SH-SY5Y (cell line): ENCODE measurements at regions not wholly inside any gene's neighbourhood (a gene's known extent, or its start where the extent isn't known, plus 50 kb on each side); places are given as distances from the start of the nearest gene placed in this dataset.

Source experiments
- GATA2 ChIP-seq: IDR thresholded peaks from 2 replicates; pipeline ENCODE4 v1.6.1; 2011; ENCODE audit warnings: mild to moderate bottlenecking, low read depth, low read length
- GATA3 ChIP-seq: IDR thresholded peaks from 2 replicates; pipeline ENCODE4 v1.6.1; 2011; ENCODE audit warnings: low read depth, mild to moderate bottlenecking, low read length, moderate library complexity

DNA sequence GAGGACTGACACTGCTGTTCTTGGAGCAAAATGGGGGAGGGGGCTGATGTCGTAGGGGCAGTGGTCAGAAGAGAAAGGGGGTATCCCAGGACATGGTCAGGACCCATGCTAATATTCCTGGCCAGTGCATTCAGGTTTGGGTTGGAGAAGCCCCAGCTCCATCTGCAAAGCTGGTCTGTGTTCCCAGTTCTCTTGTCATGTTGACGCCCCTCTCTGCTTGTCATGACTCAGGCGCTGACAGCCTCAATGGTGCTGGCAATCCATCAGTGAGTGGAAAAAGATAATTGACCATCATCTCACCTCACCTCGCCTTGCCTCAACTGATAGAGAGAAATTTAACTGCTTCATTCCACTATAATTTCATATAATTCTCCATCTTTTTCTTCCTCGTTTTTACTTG, 283.1 kb upstream of the CADM1 start:
- no peak for TF ChIP-seq GATA3
- no peak for TF ChIP-seq GATA2

DNA sequence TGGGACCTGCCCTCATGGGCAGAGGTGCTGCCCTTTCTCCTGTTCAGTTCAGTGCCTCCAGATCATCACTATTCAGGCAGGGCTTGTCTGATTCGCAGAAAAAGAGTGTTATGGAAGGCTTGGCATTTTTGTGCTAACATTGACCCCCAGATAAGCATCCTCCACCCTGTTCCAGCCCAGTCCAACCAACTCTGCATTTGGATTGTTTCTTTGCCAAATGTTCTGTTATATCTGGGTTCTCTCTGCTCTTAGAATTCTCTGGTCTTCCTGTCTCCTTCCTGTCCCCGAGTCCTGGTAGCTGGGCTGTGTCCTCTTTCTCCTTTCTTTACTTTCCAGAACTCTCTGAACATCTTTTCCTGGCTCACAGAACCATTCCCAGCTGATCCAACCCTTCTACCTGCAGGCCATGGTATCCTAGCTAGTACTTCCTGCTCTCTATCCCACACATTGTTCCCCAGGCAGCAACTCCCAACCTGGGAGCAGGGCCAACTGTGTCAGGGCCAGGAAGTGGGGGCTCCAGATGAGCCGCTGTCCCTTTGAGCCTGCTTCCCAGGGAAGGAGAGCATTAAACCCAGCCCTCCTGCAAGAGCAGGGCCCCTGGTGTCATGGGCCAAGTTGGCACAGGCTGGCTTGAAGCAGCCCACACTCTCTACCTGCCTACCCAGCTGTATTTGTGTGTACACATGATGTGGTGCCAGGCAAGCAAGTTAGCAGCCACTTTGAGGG, 280.7 kb upstream of the CADM1 start:
- TF ChIP-seq GATA2 (no peak), GATA3 (no peak)

DNA sequence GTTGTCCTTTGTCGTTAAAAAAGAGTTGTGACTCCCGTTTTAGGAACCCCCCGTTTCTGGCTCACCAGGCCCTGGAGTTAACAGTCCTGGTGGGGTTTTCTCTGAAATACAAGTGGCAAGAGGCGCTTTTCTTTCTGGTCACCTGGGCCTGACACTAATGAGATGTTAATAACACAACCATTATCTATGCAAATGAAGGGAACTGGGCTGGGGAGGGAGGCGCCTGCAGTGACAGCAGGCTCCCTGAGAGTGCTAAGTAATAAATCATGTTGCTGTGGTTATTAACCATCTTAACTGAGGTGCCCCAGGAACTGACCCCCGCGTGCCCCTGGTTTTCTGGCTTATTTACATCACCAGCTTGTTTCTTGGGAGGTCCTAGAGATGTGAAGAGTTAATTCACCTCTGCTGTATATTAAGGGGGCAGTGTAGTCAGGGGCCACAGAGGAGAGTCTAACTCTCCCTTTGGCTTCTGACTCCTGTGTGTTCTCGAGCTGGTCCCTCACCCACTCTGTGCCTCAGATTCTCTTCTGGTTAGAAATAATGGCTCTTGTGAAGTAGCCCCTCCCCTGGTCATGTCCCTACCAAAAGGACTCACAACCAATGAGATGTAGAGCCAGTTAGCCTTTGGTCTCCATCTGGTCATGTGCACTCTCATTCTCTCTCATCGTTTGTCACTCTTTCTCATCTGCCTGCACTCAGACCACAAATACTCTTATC, 276.6 kb upstream of the CADM1 start:
- TF ChIP-seq GATA3 (no peak), GATA2 (no peak)

DNA sequence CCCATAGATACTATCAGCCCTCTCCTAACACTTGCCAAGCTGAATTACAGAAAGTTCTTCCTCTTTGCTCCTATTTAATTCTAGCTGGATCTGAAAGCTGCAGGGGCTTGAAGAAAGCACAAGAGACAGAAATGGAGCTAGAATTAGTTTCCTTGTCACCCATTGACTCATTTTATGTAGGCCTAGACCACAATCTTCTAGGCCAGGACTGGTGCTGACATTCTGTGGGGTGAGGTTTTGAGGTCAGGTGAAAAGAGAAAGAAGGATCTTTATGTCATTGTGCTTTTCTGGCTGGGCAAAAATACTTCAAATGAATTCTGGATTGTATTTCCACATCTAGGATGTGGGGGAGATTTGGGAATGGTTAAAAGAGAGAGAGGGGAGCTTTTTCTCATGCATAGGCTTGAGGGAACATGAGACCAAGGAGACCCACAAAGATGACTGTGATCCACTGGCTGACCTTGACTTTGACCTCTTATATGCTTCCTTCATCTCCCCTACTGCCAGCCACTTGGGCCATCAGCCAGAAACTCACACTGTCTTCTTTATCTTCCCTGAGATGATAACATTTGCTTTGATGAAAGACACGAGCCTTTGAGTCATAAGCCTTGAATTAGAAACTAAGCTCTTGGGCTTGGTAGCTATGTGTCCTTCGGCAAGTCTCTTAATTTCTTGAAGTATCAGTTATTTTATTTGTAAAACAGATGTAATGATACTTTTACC, 274.9 kb upstream of the CADM1 start:
- TF ChIP-seq GATA3 (no peak), GATA2 (no peak)

DNA sequence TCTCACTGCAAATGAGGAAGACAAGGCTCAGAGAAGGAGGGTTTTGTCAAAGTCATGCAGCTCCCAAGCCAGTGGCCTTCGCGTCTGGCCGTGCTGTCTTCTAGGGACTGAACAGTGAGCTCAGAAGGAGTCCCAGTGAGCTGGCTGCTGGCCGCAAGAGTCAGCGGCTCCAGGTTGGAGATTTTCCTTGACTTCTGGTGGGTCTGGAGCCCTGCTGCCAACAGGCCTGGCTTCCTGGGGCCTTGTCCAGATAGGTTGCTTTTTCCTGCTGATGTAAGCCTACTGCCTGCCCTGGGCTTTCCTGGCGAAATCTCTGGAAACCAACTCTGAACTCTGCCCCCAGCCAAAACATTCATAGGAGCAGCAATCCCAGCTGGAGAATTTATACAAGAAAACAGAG, 272.7 kb upstream of the CADM1 start:
- TF ChIP-seq GATA3 (no peak), GATA2 (no peak)

DNA sequence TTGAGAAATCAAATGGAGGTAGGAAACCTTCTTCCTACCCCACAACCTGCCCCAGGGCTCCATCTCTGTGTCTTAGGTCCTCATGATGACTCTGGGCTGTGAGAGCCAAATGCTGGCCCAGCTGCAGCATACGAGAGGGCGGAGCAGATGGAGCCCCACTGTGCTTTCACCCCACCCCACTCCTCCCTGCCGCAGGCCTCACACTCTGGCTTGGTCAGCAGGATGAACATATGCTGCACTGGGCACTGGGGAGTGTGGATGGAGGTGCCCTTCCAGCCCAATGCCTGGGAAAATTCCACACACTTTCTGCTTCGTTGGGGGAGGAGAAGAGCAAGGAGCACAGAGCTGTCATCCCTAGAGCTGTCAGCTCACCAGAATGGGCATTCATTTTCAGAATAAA, 271.6 kb upstream of the CADM1 start:
- TF ChIP-seq GATA2 (no peak), GATA3 (no peak)

DNA sequence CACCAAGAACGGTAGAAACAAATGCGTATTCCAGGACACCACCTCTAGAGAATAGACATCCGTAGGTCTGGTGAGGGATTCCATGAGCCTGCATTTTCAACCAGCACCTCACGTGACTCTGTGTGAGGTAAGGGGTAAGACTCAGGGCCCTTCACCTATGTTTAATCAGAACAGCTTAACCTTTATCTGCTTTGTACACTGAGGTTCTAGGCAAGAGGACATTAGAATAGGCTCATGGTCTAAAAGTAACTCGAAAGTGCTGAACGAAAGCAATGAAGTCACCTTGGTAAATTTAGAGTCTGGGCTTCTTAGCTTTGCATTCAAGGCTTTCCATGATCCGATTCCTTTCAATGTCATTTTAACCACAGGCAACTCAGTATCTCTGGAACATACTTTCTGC, 270.5 kb upstream of the CADM1 start:
- no peak for TF ChIP-seq GATA2
- TF ChIP-seq GATA3: no peak

DNA sequence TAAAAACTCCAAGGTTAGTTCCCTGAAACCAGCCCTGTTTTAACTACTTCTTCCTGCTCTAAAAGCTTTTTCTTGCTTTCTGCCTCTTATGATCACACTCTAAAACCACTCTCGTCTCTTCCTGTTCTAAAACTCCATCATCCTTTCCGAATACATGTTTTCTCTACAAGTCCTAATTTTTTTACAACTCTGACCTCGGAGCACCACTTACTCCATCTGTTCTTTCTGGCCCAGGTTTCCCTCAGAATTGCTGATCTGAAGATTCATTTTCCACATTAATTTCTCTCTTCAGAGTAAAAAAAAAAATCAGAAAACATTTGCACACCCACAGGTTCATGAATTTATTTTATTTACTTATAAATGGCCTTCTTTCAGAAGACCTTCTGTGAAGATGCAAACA, 265.7 kb upstream of the CADM1 start:
- no peak for TF ChIP-seq GATA2
- TF ChIP-seq GATA3: no peak

DNA sequence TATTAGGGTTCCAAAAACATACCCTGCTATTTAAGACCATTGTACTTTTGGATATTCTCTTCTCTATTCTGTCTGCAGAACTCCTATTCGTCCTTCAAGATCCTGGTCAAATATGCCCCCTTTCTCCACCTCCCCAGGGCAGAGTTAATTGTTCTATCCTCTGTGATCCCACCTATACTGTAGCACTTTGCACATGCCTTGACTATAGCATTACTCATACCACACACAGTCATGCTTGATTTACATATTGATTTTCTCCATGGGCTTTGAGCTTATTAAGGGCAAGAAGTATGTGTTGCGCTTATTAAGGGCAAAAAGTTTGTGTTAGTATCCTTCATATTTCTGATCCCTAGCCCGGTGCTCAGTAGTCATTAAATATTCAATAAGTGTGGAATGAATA, 263.7 kb upstream of the CADM1 start:
- TF ChIP-seq GATA3: no peak
- TF ChIP-seq GATA2: no peak

DNA sequence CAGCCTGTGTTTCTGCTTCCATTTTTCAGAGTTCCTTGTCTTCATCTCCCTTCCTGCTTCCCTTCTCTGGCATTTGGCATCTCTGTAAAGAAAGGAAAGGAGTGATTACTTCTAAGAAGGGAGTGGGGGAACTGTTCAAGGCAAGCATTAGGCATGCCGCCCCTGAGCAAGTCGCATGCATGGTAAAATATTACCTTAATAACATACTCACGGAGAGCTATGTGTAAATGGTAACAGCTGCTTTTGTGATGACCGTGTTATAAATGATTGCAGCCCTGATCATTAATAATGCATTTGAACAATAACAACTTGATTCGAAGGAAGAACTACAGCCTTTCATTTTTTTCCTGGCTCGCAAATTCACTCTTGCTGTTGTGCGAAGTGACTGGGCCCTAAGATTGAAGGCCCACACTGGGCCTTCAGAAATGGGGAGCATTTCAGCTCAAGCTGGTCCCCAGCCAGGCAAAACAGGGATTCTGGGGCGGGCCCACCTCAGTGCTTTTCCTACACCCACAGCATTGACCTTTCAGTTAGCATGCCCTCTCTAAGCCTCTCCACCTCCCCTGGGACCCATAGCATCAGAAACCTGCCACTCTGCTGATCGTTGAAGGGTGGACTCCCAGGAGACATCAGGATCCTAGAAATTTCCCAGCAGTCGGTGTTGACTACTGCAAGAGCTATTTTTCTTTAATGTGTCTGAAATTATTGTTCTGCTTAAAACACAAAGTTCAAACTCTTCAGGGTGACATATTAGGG, 263.0 kb upstream of the CADM1 start:
- TF ChIP-seq GATA3 (no peak), GATA2 (no peak)

DNA sequence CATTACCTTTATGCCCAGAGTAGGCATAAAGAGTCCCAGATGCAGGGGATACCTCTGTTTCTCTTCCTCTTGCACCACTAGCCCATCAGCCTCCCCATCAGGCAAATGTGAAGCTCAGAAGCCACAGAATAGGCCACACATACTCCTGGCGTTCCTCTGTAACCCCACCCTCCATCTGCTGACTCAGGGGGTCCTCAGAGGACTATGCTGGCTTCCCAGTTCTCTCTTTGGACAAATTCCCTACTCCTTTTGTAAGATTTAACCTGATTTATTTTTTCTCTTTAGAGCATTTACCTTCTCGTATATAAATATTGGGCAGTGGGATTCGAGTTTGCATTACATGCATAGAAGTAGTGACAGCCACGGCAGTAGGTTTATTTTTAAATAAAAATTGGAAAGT, 262.3 kb upstream of the CADM1 start:
- TF ChIP-seq GATA3 (no peak), GATA2 (no peak)

DNA sequence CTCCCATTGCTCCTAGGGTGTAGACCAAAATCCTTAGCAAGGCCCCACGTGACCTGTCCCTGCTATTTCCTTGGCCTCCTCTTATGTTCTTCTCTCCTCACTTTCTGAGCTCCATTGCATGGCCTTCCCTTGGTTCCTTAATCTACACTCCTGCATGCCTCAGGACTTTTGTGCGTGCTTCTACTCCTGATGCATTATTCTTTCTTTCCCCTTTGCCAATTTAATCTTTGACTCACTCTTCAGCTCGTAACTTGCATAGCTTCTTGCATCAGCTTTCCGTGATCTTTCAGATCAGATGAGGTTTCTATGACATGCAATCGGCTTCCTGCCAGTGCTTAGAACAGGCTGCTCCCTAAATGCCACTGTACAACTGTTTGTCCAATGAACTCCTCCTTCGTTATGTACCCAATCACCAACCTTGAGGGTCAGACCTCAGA, 261.6 kb upstream of the CADM1 start:
- TF ChIP-seq GATA2: no peak
- TF ChIP-seq GATA3: no peak

DNA sequence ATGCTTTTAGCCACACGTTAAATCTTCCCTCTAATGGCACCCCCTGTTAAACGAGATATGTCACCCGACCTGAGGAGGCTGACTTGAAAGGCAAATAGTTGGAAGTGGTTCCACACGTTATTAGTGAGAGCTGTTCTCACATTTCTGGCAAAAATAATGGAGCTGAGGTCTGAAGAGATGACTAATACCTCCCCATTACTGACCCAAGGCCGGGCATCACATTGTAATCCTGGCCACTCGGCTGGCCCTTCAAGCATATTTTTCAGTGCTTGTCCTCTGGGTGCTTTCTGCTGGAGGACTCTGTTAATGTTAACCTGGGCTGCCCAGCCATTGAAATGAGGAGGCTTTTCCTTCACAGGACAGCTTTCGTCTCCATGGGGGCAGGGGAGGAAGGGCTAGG, 260.0 kb upstream of the CADM1 start:
- TF ChIP-seq GATA2 (no peak), GATA3 (no peak)

DNA sequence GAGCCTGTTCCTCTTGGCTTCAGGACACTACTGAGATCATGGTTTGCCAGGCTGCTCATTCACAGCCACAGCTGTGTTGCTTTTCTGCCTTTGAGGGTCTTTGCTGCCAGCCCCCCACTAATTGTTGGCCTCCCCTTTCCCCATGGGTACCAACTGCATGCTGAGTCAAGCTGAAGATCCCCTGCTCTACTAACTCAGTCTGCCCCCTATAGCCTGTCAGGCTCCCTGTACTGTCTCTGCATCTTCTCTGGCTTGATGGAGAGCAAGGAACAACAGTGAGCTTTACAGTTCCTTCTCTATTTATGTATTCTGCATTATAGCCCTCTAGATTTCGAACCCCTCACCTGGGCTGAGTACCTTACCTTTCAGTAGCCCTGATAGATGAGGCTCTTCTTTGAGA, 257.6 kb upstream of the CADM1 start:
- TF ChIP-seq GATA2 (no peak), GATA3 (no peak)
